B cell (primary cell): ENCODE measurements at regions not wholly inside any gene's neighbourhood (a gene's known extent, or its start where the extent isn't known, plus 50 kb on each side); places are given as distances from the start of the nearest gene placed in this dataset.

ENCODE experiments used
- EZH2 ChIP-seq: IDR thresholded peaks from 2 replicates; pipeline ENCODE4 v1.6.1; 2012; ENCODE audit warnings: borderline replicate concordance, low read depth, mild to moderate bottlenecking, moderate library complexity, low read length; ENCODE audit not compliant: insufficient read depth, poor library complexity, severe bottlenecking
- TF ChIP-seq, protein P1 (sequence below): fragments of 200-600 bp; IDR thresholded peaks from one replicate; pipeline ENCODE4 v1.8.0; 2022; ENCODE audit warnings: antibody characterized with exemption, mild to moderate bottlenecking

DNA sequence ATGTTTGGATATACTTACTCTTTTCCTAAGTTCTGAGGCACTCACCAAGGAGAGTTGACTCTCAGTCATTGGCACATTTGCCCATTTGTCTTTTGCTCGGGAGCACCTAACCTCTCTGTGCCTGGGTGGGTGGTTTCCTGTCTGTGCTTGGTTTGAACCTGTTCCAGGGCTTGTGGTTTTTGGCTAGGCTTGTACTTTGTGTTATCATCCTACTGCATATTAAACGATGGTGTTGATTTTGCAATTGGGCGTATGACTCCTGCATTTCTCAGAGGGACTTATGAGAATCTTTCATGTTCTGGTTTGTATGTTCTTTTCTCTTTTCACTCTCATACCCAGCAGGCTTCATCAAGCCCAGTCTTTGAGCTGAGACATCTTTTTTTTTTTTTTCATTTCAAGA, 161.7 kb downstream of the BTC start:
- TF ChIP-seq, protein P1, sequence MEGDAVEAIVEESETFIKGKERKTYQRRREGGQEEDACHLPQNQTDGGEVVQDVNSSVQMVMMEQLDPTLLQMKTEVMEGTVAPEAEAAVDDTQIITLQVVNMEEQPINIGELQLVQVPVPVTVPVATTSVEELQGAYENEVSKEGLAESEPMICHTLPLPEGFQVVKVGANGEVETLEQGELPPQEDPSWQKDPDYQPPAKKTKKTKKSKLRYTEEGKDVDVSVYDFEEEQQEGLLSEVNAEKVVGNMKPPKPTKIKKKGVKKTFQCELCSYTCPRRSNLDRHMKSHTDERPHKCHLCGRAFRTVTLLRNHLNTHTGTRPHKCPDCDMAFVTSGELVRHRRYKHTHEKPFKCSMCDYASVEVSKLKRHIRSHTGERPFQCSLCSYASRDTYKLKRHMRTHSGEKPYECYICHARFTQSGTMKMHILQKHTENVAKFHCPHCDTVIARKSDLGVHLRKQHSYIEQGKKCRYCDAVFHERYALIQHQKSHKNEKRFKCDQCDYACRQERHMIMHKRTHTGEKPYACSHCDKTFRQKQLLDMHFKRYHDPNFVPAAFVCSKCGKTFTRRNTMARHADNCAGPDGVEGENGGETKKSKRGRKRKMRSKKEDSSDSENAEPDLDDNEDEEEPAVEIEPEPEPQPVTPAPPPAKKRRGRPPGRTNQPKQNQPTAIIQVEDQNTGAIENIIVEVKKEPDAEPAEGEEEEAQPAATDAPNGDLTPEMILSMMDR: no peak
- TF ChIP-seq EZH2: no peak
